Medulla oblongata (tissue), 1 donor: ENCODE measurements at regions not wholly inside any gene's neighbourhood (a gene's known extent, or its start where the extent isn't known, plus 50 kb on each side); places are given as distances from the start of the nearest gene placed in this dataset.
"Not testable (repeated sequence)": the region's sequence is repeated elsewhere in the genome, so short reads cannot be mapped to it uniquely, and the experiment has no call there.

Experiments
- DNase-seq: peaks from one replicate; pipeline ENCODE4 v3.0.0-alpha.2; 2015; ENCODE audit errors: extremely low spot score

GRCh38 chr2:9708683-9709538 lies 78.1 kb upstream of the YWHAQ start:
- no peak for DNase-seq

GRCh38 chr2:9709539-9710285 lies 78.9 kb upstream of the YWHAQ start:
- DNase-seq, result no peak

- no peak for DNase-seq
These were observed 79.5 kb upstream of the YWHAQ start for GRCh38 chr2:9710311-9710710.

- DNase-seq, result no peak
These were observed 81.5 kb upstream of the YWHAQ start for GRCh38 chr2:9712263-9712662.

GRCh38 chr2:9714630-9715214 lies 83.9 kb upstream of the YWHAQ start:
- no peak for DNase-seq

- no peak for DNase-seq
These were observed 84.4 kb upstream of the YWHAQ start for GRCh38 chr2:9715238-9715637.

GRCh38 chr2:9717886-9718451 lies 87.2 kb upstream of the YWHAQ start:
- DNase-seq, result no peak

GRCh38 chr2:9720352-9721093 lies 89.7 kb upstream of the YWHAQ start:
- no peak for DNase-seq

- DNase-seq, result no peak
These were observed 90.5 kb upstream of the YWHAQ start for GRCh38 chr2:9721344-9721743.

- no peak for DNase-seq
These were observed 91.7 kb upstream of the YWHAQ start for GRCh38 chr2:9722451-9722850.

GRCh38 chr2:9724565-9724964 lies 93.8 kb upstream of the YWHAQ start:
- no peak for DNase-seq

- no peak for DNase-seq
These were observed 94.3 kb upstream of the YWHAQ start for GRCh38 chr2:9725106-9725505.

GRCh38 chr2:9726016-9726415 lies 95.2 kb upstream of the YWHAQ start:
- not testable (repeated sequence) for DNase-seq

GRCh38 chr2:9730523-9730922 lies 99.7 kb upstream of the YWHAQ start:
- not testable (repeated sequence) for DNase-seq

GRCh38 chr2:9732824-9733223 lies 102.0 kb upstream of the YWHAQ start:
- DNase-seq, result no peak

GRCh38 chr2:9734308-9734707 lies 103.5 kb upstream of the YWHAQ start:
- no peak for DNase-seq

GRCh38 chr2:9735335-9735734 lies 104.5 kb upstream of the YWHAQ start:
- DNase-seq, result no peak

GRCh38 chr2:9736021-9736420 lies 105.2 kb upstream of the YWHAQ start:
- no peak for DNase-seq

- no peak for DNase-seq
These were observed 106.0 kb upstream of the TAF1B start for GRCh38 chr2:9737053-9737875.

GRCh38 chr2:9738062-9738461 lies 105.2 kb upstream of the TAF1B start:
- no peak for DNase-seq
